Hypothalamus (tissue), 51 donors: ENCODE measurements at regions not wholly inside any gene's neighbourhood (a gene's known extent, or its start where the extent isn't known, plus 50 kb on each side); places are given as distances from the start of the nearest gene placed in this dataset.

Experiments used
- DNase-seq, 51 donors: peaks; one replicate each; lab custom pipeline; 2025; lab: John Stamatoyannopoulos, UW

- no peak for DNase-seq
Measured at GRCh38 chr11:103622296-103622695, 414.1 kb upstream of the DDI1 start.

GRCh38 chr11:103623933-103624332 is 412.5 kb upstream of the DDI1 start:
- DNase-seq = no peak

- no peak for DNase-seq
Measured at GRCh38 chr11:103624708-103625623, 411.5 kb upstream of the DDI1 start.

GRCh38 chr11:103625624-103625965 is 410.8 kb upstream of the DDI1 start:
- DNase-seq = no peak

- no peak for DNase-seq
Measured at GRCh38 chr11:103628121-103628520, 408.3 kb upstream of the DDI1 start.

GRCh38 chr11:103631841-103632240 is 404.6 kb upstream of the DDI1 start:
- no peak for DNase-seq

- DNase-seq = no peak
Measured at GRCh38 chr11:103633068-103633788, 403.2 kb upstream of the DDI1 start.

GRCh38 chr11:103633819-103634590 is 402.4 kb upstream of the DDI1 start:
- DNase-seq = no peak

- no peak for DNase-seq
Measured at GRCh38 chr11:103636232-103636631, 400.2 kb upstream of the DDI1 start.

GRCh38 chr11:103637295-103637694 is 399.1 kb upstream of the DDI1 start:
- no peak for DNase-seq

- DNase-seq = no peak
Measured at GRCh38 chr11:103637831-103638230, 398.6 kb upstream of the DDI1 start.

GRCh38 chr11:103644676-103645075 is 391.8 kb upstream of the DDI1 start:
- DNase-seq = no peak

- no peak for DNase-seq
Measured at GRCh38 chr11:103648054-103648453, 388.4 kb upstream of the DDI1 start.

GRCh38 chr11:103648670-103649400 is 387.6 kb upstream of the DDI1 start:
- no peak for DNase-seq

GRCh38 chr11:103649401-103649895 is 387.0 kb upstream of the DDI1 start:
- no peak for DNase-seq

GRCh38 chr11:103650330-103650729 is 386.1 kb upstream of the DDI1 start:
- DNase-seq = no peak

- DNase-seq = no peak
Measured at GRCh38 chr11:103651341-103651998, 385.0 kb upstream of the DDI1 start.

- no peak for DNase-seq
Measured at GRCh38 chr11:103652013-103652412, 384.4 kb upstream of the DDI1 start.

GRCh38 chr11:103656382-103656781 is 380.1 kb upstream of the DDI1 start:
- no peak for DNase-seq

- no peak for DNase-seq
Measured at GRCh38 chr11:103659206-103659618, 377.2 kb upstream of the DDI1 start.
